Activated B cell treated with CpG ODN at 0.5 μM for 24 hours (primary cell): ENCODE measurements at regions not wholly inside any gene's neighbourhood (a gene's known extent, or its start where the extent isn't known, plus 50 kb on each side); places are given as distances from the start of the nearest gene placed in this dataset.

Experiments
- ATAC-seq: fragments of 200-7000 bp; cut with Tn5 transposase; one replicate; pipeline ENCODE4 v1.10.0; 2021; ENCODE audit warnings: low read depth, mild to moderate bottlenecking, moderate library complexity
- CTCF ChIA-PET: fragments of 350-600 bp; sonication (Branson Sonifier 250); formaldehyde crosslinking; loops from one replicate; lab custom pipeline; 2021; ENCODE audit warnings: antibody characterized with exemption; lab: Charles Lee
- POLR2A ChIA-PET: fragments of 350-600 bp; sonication (Branson Sonifier 250); formaldehyde crosslinking; loops from one replicate; lab custom pipeline; 2021; ENCODE audit warnings: antibody characterized with exemption; lab: Charles Lee
- DNase-seq: peaks from one replicate; pipeline ENCODE4 v3.0.0; 2022
- H3K27ac Mint-ChIP-seq: one replicate; pipeline ENCODE4 v1.8.0; 2020; ENCODE audit warnings: mixed read lengths
- H3K27me3 Mint-ChIP-seq: one replicate; pipeline ENCODE4 v1.8.0; 2021; ENCODE audit warnings: mixed read lengths
- H3K36me3 Mint-ChIP-seq: one replicate; pipeline ENCODE4 v1.8.0; 2021; ENCODE audit warnings: low read depth, mixed read lengths
- H3K4me1 Mint-ChIP-seq: one replicate; pipeline ENCODE4 v1.8.0; 2021; ENCODE audit warnings: mixed read lengths
- H3K4me3 Mint-ChIP-seq: one replicate; pipeline ENCODE4 v1.8.0; 2020; ENCODE audit warnings: mild to moderate bottlenecking, mixed read lengths
- H3K9me3 Mint-ChIP-seq: one replicate; pipeline ENCODE4 v1.8.0; 2020; ENCODE audit warnings: mixed read lengths
- CTCF ChIP-seq: fragments of 200-600 bp; IDR thresholded peaks from one replicate; pipeline ENCODE4 v1.8.0; 2022; ENCODE audit warnings: antibody characterized with exemption, mild to moderate bottlenecking
- intact Hi-C: fragments of 100-400 bp; cut with micrococcal nuclease; formaldehyde crosslinking; loops from one replicate; pipeline ENCODE4 v1.15.1; 2024

DNA sequence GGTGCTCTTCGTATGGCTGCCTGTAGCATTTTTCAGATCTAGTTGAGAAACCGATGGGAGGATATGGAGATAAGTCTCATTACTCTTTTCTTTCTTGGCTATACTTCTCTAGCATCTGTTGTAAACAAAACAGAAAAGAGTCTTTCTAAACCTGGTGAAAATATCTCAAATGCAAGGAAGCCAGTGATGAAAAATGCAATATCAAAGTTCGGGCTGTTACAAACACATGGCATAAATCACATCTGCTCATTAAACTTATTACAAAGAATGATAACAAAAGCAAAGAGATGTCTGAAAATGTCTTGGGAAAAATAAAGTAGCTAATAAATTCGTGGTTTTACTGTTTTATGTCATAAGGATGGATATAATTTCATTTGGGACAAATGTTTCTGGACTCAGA lies 71.8 kb upstream of the IGFBP3 start:
- CTCF ChIA-PET: interaction anchor here (0.9 kb wide), 1 partner anchor 9 kb away, joined by 3 read pairs; no protein-coding TSS in a partner anchor
- Mint-ChIP-seq H3K27ac (no peak overlapping the region), H3K36me3 (no peaks in the 10 kb centered on the region), H3K4me3 (no peak overlapping the region), H3K27me3 (no peaks in the 10 kb centered on the region), H3K9me3 (peaks cover 18% of the 10 kb centered on the region), H3K4me1 (no peaks in the 10 kb centered on the region)
- no peak for TF ChIP-seq CTCF
- POLR2A ChIA-PET: no interaction called here
- DNase-seq (no peak), ATAC-seq (no peak)
- intact Hi-C loops: no loop called here

DNA sequence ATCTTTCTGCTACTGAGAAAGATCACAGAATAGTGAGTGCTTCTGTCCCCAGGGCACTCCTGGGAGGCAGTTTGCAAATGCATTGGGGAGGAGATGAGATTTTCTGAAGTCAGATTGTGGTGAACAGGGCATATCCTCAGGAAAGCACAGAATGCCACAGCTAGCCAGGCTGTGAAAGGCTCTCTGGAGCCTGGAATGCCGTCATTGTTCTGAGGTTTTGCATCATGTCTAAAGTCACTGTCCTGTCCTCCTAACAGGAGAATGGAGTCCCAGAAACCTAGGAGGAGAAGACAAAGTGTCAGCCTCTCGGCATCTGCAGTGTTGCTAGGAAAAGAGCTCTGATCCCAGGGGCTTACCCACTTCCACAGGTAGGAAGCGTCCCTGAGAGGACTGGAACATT lies 69.2 kb upstream of the IGFBP3 start:
- Mint-ChIP-seq H3K4me3 (no peak overlapping the region), H3K27me3 (no peaks in the 10 kb centered on the region), H3K36me3 (no peaks in the 10 kb centered on the region), H3K9me3 (peaks cover 2% of the 10 kb centered on the region), H3K27ac (no peak overlapping the region), H3K4me1 (no peaks in the 10 kb centered on the region)
- DNase-seq (no peak), ATAC-seq (no peak)
- intact Hi-C loops: no loop called here
- no peak for TF ChIP-seq CTCF
- ChIA-PET POLR2A (no interaction called here), CTCF (no interaction called here)

- Mint-ChIP-seq H3K27ac (no peak overlapping the region), H3K27me3 (peaks cover 2% of the 10 kb centered on the region), H3K9me3 (no peaks in the 10 kb centered on the region), H3K4me1 (no peaks in the 10 kb centered on the region), H3K36me3 (no peaks in the 10 kb centered on the region), H3K4me3 (no peak overlapping the region)
- DNase-seq: no peak
- POLR2A ChIA-PET: no interaction called here
- intact Hi-C loops: no loop called here
- no peak for ATAC-seq
- CTCF ChIA-PET: no interaction called here
- TF ChIP-seq CTCF: no peak
Observed at GRCh38 chr7:45988405-45989057, 67.5 kb upstream of the IGFBP3 start.

- Mint-ChIP-seq H3K4me3 (no peak overlapping the region), H3K4me1 (no peaks in the 10 kb centered on the region), H3K27ac (no peak overlapping the region), H3K27me3 (peaks cover 2% of the 10 kb centered on the region), H3K9me3 (no peaks in the 10 kb centered on the region), H3K36me3 (no peaks in the 10 kb centered on the region)
- no peak for TF ChIP-seq CTCF
- POLR2A ChIA-PET: no interaction called here
- ATAC-seq (no peak), DNase-seq (no peak)
- CTCF ChIA-PET: no interaction called here
- intact Hi-C loops: no loop called here
Observed at GRCh38 chr7:45987521-45988290, 66.6 kb upstream of the IGFBP3 start.

GRCh38 chr7:45986355-45987298 lies 65.6 kb upstream of the IGFBP3 start:
- TF ChIP-seq CTCF: no peak
- CTCF ChIA-PET: no interaction called here
- ATAC-seq (no peak), DNase-seq (no peak)
- POLR2A ChIA-PET: no interaction called here
- Mint-ChIP-seq H3K4me3 (no peak overlapping the region), H3K9me3 (peaks cover 2% of the 10 kb centered on the region), H3K36me3 (no peaks in the 10 kb centered on the region), H3K27me3 (peaks cover 2% of the 10 kb centered on the region), H3K4me1 (no peaks in the 10 kb centered on the region), H3K27ac (no peak overlapping the region)
- intact Hi-C loops: no loop called here
